Endodermal cell (in vitro differentiated cells): ENCODE measurements at regions not wholly inside any gene's neighbourhood (a gene's known extent, or its start where the extent isn't known, plus 50 kb on each side); places are given as distances from the start of the nearest gene placed in this dataset.
A peak's percentile ranks its signal among the peaks of the same experiment; 100 is the strongest.

ENCODE experiments used
- DNase-seq: peaks from one replicate; pipeline ENCODE4 v3.0.0-alpha.2; 2017
- H3K27ac ChIP-seq: 2 replicates; pipeline ENCODE4 v1.5.1; 2013; ENCODE audit warnings: mild to moderate bottlenecking, low read depth, low read length, moderate library complexity
- H3K27me3 ChIP-seq: 2 replicates; pipeline ENCODE4 v1.6.1; 2013; ENCODE audit warnings: mild to moderate bottlenecking, low read length, moderate library complexity; ENCODE audit not compliant: insufficient read depth, control insufficient read depth, poor library complexity, severe bottlenecking
- H3K36me3 ChIP-seq: 2 replicates; pipeline ENCODE4 v1.7.0; 2013; ENCODE audit warnings: mild to moderate bottlenecking, low read length, moderate library complexity; ENCODE audit not compliant: control insufficient read depth, insufficient read depth
- H3K4me1 ChIP-seq: one replicate; pipeline ENCODE4 v1.7.0; 2013; ENCODE audit warnings: low read length; ENCODE audit not compliant: control insufficient read depth, insufficient read depth
- H3K4me3 ChIP-seq: 2 replicates; pipeline ENCODE4 v1.5.1; 2013; ENCODE audit warnings: mild to moderate bottlenecking, low read length, moderate library complexity
- H3K9ac ChIP-seq: 2 replicates; pipeline ENCODE4 v1.6.1; 2013; ENCODE audit warnings: mild to moderate bottlenecking, low read length, moderate library complexity; ENCODE audit not compliant: poor library complexity, severe bottlenecking; ENCODE audit errors: extremely low read depth
- H3K9me3 ChIP-seq: 2 replicates; pipeline ENCODE4 v1.6.1; 2013; ENCODE audit warnings: mild to moderate bottlenecking, low read length, moderate library complexity; ENCODE audit not compliant: control insufficient read depth
- H3K27ac Mint-ChIP-seq: 2 replicates; pipeline ENCODE4 v1.8.0; 2020; ENCODE audit warnings: mixed read lengths
- H3K27me3 Mint-ChIP-seq: 2 replicates; pipeline ENCODE4 v1.8.0; 2021; ENCODE audit warnings: mild to moderate bottlenecking, mixed read lengths; ENCODE audit not compliant: insufficient read depth
- H3K36me3 Mint-ChIP-seq: 2 replicates; pipeline ENCODE4 v1.8.0; 2020; ENCODE audit warnings: low read depth, mixed read lengths
- H3K4me1 Mint-ChIP-seq: 2 replicates; pipeline ENCODE4 v1.8.0; 2020; ENCODE audit warnings: mixed read lengths
- H3K4me3 Mint-ChIP-seq: 2 replicates; pipeline ENCODE4 v1.8.0; 2020; ENCODE audit warnings: mild to moderate bottlenecking, moderate library complexity, mixed read lengths
- H3K9me3 Mint-ChIP-seq: 2 replicates; pipeline ENCODE4 v1.8.0; 2020; ENCODE audit warnings: mild to moderate bottlenecking, mixed read lengths
- WGBS, 2 experiments: methylation state at CpG; one replicate each; pipeline versions ENCODE4 v1.1.5 to v1.1.7; 2013; ENCODE audit warnings: missing lambda C conversion rate in 2 of 2, mixed read lengths in 1 of 2; ENCODE audit not compliant: insufficient coverage in 1 of 2, insufficient read length in 1 of 2; 5-methylcytosine and 5-hydroxymethylcytosine counted together
- TF ChIP-seq, protein P1 (sequence below): fragments of 200-600 bp; sonication (generic); conservative IDR thresholded peaks from 2 replicates; pipeline ENCODE4 v1.5.0; 2021; ENCODE audit warnings: antibody characterized with exemption, mild to moderate bottlenecking

DNA sequence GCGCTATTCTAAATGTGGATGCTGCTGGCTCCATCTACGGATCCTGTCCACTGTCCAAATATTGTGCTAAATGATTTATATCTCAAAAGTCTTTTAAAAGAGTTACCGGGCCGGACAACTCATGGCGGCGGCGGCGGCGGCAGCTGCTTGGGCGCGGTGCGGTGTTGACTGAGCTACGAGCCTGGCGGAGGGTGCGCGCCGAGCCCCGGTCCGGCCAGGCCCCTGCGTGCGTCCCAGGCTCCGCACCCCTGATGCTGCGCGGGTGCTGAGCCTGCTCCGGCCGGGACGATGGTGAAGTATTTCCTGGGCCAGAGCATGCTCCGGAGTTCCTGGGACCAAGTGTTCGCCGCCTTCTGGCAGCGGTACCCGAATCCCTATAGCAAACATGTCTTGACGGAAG is 303.4 kb downstream of the CENPW start:
- TF ChIP-seq, protein P1, sequence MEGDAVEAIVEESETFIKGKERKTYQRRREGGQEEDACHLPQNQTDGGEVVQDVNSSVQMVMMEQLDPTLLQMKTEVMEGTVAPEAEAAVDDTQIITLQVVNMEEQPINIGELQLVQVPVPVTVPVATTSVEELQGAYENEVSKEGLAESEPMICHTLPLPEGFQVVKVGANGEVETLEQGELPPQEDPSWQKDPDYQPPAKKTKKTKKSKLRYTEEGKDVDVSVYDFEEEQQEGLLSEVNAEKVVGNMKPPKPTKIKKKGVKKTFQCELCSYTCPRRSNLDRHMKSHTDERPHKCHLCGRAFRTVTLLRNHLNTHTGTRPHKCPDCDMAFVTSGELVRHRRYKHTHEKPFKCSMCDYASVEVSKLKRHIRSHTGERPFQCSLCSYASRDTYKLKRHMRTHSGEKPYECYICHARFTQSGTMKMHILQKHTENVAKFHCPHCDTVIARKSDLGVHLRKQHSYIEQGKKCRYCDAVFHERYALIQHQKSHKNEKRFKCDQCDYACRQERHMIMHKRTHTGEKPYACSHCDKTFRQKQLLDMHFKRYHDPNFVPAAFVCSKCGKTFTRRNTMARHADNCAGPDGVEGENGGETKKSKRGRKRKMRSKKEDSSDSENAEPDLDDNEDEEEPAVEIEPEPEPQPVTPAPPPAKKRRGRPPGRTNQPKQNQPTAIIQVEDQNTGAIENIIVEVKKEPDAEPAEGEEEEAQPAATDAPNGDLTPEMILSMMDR = no peak
- Histone ChIP-seq H3K4me1 (no peaks in the 10 kb centered on the region), H3K36me3 (no peaks in the 10 kb centered on the region), H3K9me3 (no peaks in the 10 kb centered on the region), H3K27me3 (no peaks in the 10 kb centered on the region), H3K9ac (no peak overlapping the region), H3K27ac (no peak overlapping the region), H3K4me3 (no peak overlapping the region)
- no peaks in the 10 kb centered on the region for H3K27me3 Mint-ChIP-seq
- no peaks in the 10 kb centered on the region for H3K36me3 Mint-ChIP-seq
- no peaks in the 10 kb centered on the region for H3K4me1 Mint-ChIP-seq
- 95 to 98% methylated on average over 9 to 33 of the region's 33 CpGs for WGBS, 2 experiments
- no peak overlapping the region for H3K4me3 Mint-ChIP-seq
- no peak for DNase-seq
- no peaks in the 10 kb centered on the region for H3K9me3 Mint-ChIP-seq
- no peak overlapping the region for H3K27ac Mint-ChIP-seq

DNA sequence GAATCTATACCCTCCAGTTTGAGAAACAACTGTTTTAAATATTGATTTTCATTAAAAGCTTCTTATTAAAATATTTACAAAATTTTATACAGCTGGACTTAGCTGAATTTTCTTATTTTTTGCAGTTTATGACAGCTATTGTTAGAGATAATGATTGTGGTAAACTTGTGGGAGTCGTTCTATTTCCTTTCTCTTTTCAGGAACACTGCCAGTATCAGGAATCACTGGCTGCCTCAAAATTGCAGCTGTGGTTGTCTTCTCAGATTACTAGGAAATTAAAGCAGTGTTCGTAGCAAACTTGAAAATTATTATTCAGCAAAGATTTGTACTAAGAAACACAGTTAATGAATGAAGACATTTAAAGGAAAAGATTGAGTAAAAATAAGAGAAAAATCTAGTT is 311.0 kb downstream of the CENPW start:
- no peak overlapping the region for H3K27ac Mint-ChIP-seq
- peaks cover 26% of the 10 kb centered on the region for H3K9me3 ChIP-seq
- H3K36me3 ChIP-seq = no peaks in the 10 kb centered on the region
- H3K27ac ChIP-seq = no peak overlapping the region
- no peak overlapping the region for H3K4me3 Mint-ChIP-seq
- no peak overlapping the region for H3K9ac ChIP-seq
- H3K9me3 Mint-ChIP-seq = peaks cover 26% of the 10 kb centered on the region
- DNase-seq = no peak
- H3K27me3 Mint-ChIP-seq = no peaks in the 10 kb centered on the region
- no peak overlapping the region for H3K4me3 ChIP-seq
- TF ChIP-seq, protein P1 = no peak
- H3K4me1 Mint-ChIP-seq = no peaks in the 10 kb centered on the region
- H3K4me1 ChIP-seq = no peaks in the 10 kb centered on the region
- H3K27me3 ChIP-seq = no peaks in the 10 kb centered on the region
- H3K36me3 Mint-ChIP-seq = peaks cover 1% of the 10 kb centered on the region
- 80% methylated on average over 2 of the region's 2 CpGs; no CpG with 5 or more reads in 1 of the 2 experiments for WGBS, 2 experiments

DNA sequence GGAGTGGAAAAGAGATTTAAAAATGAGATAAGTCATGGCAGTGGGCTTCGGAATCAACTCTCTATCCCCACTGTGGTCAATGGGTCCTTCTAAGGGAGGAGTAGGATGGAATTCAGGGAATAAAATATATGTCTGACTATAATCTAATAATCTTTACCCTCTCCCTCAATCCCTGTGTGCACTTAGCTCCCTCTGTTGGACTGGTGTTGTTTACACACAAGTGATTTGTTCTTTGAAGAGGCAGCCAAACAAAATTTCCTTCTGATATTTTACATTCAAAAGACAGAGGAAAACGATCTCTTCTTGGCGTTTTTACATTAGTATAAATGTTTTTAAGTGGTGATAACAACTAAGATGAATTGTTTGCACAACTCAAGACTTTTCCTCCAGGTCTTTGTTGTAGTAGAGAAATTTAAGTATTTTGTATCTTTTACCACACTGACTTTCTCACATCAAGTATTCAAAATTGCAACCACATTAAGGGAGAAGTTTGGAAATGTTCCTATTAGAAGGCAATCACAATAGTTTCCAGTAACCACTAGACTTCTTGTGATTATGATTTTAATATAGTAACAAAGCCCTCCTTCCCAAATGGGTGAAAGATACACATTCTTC is 317.8 kb downstream of the CENPW start:
- H3K27me3 Mint-ChIP-seq = no peaks in the 10 kb centered on the region
- peaks cover 30% of the 10 kb centered on the region for H3K9me3 Mint-ChIP-seq
- WGBS, 2 experiments = 79% methylated on average over 3 of the region's 3 CpGs; no CpG with 5 or more reads in 1 of the 2 experiments

More for the DNA sequence above, 317.8 kb downstream of the CENPW start:
- H3K4me3 ChIP-seq = no peak overlapping the region
- no peak overlapping the region for H3K4me3 Mint-ChIP-seq
- H3K4me1 Mint-ChIP-seq = no peaks in the 10 kb centered on the region
- no peaks in the 10 kb centered on the region for H3K27me3 ChIP-seq
- H3K9ac ChIP-seq = no peak overlapping the region
- H3K27ac ChIP-seq = no peak overlapping the region
- H3K36me3 ChIP-seq = no peaks in the 10 kb centered on the region
- H3K36me3 Mint-ChIP-seq = peaks cover 1% of the 10 kb centered on the region
- TF ChIP-seq, protein P1 = peak; percentile 74
- H3K27ac Mint-ChIP-seq = no peak overlapping the region
- H3K4me1 ChIP-seq = no peaks in the 10 kb centered on the region
- DNase-seq = peak; percentile 49
- H3K9me3 ChIP-seq = peaks cover 34% of the 10 kb centered on the region
